Heart left ventricle (tissue), 16 donors: ENCODE measurements at regions not wholly inside any gene's neighbourhood (a gene's known extent, or its start where the extent isn't known, plus 50 kb on each side); places are given as distances from the start of the nearest gene placed in this dataset.
"Not testable (repeated sequence)": the region's sequence is repeated elsewhere in the genome, so short reads cannot be mapped to it uniquely, and the experiment has no call there.

ENCODE experiments used
- ATAC-seq, 4 donors: fragments of 200-7000 bp; cut with Tn5 transposase; one replicate each; pipeline ENCODE4 v1.9.1; 2020 to 2022; ENCODE audit warnings: moderate library complexity in 4 of 4, mild to moderate bottlenecking in 3 of 4, moderate number of reproducible peaks in 1 of 4
- DNase-seq, 5 donors: peaks; one replicate each; pipeline ENCODE4 v3.0.0-alpha.2; 2020
- H3K27ac ChIP-seq, 12 donors: fragments of 200-600 bp; sonication (generic) in 4 of 12; one replicate each; pipeline versions ENCODE4 v1.5.0 to v1.8.0; 2016 to 2022; ENCODE audit warnings: mild to moderate bottlenecking in 2 of 12
- H3K27me3 ChIP-seq, 9 donors: fragments of 200-600 bp; sonication (generic) in 2 of 9; one replicate each; pipeline versions ENCODE4 v1.5.1 to v1.8.0; 2016 to 2022; ENCODE audit warnings: mild to moderate bottlenecking in 3 of 9
- H3K36me3 ChIP-seq, 9 donors: fragments of 200-600 bp; sonication (generic) in 2 of 9; one replicate each; pipeline versions ENCODE4 v1.5.0 to v1.8.0; 2018 to 2022; ENCODE audit warnings: mild to moderate bottlenecking in 2 of 9
- H3K4me1 ChIP-seq, 12 donors: fragments of 200-600 bp; sonication (generic) in 4 of 12; one replicate each; pipeline versions ENCODE4 v1.5.0 to v1.8.0; 2016 to 2022; ENCODE audit warnings: mild to moderate bottlenecking in 3 of 12
- H3K4me3 ChIP-seq, 12 donors: fragments of 200-600 bp; sonication (generic) in 4 of 12; one replicate each; pipeline versions ENCODE4 v1.5.0 to v1.8.0; 2017 to 2022; ENCODE audit warnings: mild to moderate bottlenecking in 9 of 12, moderate library complexity in 4 of 12
- H3K9me3 ChIP-seq, 12 donors: fragments of 200-600 bp; sonication (generic) in 4 of 12; one replicate each; pipeline versions ENCODE4 v1.5.0 to v1.8.0; 2016 to 2022; ENCODE audit warnings: mild to moderate bottlenecking in 1 of 12
- POLR2A ChIP-seq, 2 donors: fragments of 450-650 bp; IDR thresholded peaks; one replicate each; pipeline ENCODE4 v1.6.1; 2017; ENCODE audit warnings: antibody characterized with exemption in 2 of 2, mild to moderate bottlenecking in 2 of 2, moderate library complexity in 2 of 2
- WGBS, 4 donors: extraction: QIAGEN DNeasy Blood & Tissue Kit in 2 of 4; methylation state at CpG; one replicate each; pipeline versions ENCODE4 v1.1.5 to v1.1.7; 2013 to 2018; 5-methylcytosine and 5-hydroxymethylcytosine counted together
- intact Hi-C, 10 donors: fragments of 100-400 bp; cut with DNase I; formaldehyde crosslinking; loops; one replicate each; pipeline versions ENCODE4 v1.11.1 to v1.14.2; 2022
- TF ChIP-seq, protein P1 (sequence below), 12 donors: fragments of 200-600 bp; sonication (generic) in 4 of 12; IDR thresholded peaks; one replicate each; pipeline versions ENCODE4 v1.5.0 to v1.8.0; 2018 to 2022; ENCODE audit warnings: antibody characterized with exemption in 12 of 12, mild to moderate bottlenecking in 5 of 12
- donor health status: ischemic (EF 13 %, LVEDD 7.1; RV severe dilation, severe dysfunction).
- donor health status: healthy with polysubstance abuse.
- donor health status: DM: no; HTN: yes; CAD: no.
- donor health status: DM: no; HTN: no; CAD: no.
- donor health status: ischemic (EF 25% LVEDD 6.9; RV normal size, moderate dysfunction).
- donor health status: ischemic (EF 25% LVEDD 5.7; RV mildly dilated, moderate dysfunction).
- donor health status: healthy.
- donor health status: DM: yes; HTN: yes; CAD: no.
- donor health status: ischemic (EF 35%, LVEDD 5.7; RV mildly dilated, moderate dysfunction).
- donor health status: nonischemic (EF 11% LVEDD 7.7; RV severe dilation, severe dysfunction).
- donor health status: DM: yes; HTN: yes; CAD: no.
- donor health status: PGD.
- donor health status: ischemic (EF 29% LVEDD 5.4; RV normal size, mild dysfunction).
- donor health status: nonischemic (EF 23%, LVEDD 6.1; RV moderate dilation, normal function).

DNA sequence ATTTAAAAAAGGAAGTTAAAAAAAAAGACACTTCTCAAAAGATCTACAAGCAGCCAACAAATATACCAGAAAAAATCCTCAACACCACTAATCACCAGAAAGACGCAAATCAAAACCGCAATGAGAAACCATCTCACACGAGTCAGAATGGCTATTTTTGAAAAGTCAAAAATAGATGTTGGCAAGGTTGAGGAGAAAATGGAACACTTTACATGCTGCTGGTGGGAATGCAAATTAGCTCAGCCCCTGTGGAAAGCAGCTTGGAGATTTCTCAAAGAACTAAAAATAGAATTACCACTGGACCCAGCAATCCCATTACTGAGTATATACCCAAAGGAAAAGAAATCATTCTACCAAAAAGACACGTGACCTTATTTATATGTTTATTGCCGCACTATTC lies 574.7 kb upstream of the ADAMTS9 start:
- WGBS, 4 donors: 51 to 66% (median 57%) methylated on average over 5 of the region's 5 CpGs
- Histone ChIP-seq H3K4me3 (no peak overlapping the region), H3K4me1 (peaks cover 0 to 6% (median 0%) of the 10 kb centered on the region in 12 donors), H3K27me3 (no peaks in the 10 kb centered on the region), H3K9me3 (peaks cover 0 to 13% (median 2%) of the 10 kb centered on the region in 12 donors), H3K36me3 (no peaks in the 10 kb centered on the region), H3K27ac (no peak overlapping the region)
- TF ChIP-seq, protein P1, sequence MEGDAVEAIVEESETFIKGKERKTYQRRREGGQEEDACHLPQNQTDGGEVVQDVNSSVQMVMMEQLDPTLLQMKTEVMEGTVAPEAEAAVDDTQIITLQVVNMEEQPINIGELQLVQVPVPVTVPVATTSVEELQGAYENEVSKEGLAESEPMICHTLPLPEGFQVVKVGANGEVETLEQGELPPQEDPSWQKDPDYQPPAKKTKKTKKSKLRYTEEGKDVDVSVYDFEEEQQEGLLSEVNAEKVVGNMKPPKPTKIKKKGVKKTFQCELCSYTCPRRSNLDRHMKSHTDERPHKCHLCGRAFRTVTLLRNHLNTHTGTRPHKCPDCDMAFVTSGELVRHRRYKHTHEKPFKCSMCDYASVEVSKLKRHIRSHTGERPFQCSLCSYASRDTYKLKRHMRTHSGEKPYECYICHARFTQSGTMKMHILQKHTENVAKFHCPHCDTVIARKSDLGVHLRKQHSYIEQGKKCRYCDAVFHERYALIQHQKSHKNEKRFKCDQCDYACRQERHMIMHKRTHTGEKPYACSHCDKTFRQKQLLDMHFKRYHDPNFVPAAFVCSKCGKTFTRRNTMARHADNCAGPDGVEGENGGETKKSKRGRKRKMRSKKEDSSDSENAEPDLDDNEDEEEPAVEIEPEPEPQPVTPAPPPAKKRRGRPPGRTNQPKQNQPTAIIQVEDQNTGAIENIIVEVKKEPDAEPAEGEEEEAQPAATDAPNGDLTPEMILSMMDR (IDR thresholded peaks at IDR 0.05): no peak
- TF ChIP-seq POLR2A (IDR thresholded peaks at IDR 0.05): no peak
- intact Hi-C loops: no loop called here
- peak in 1 of 5 donors; percentile 20 for DNase-seq
- peak in 3 of 4 donors; percentile 31 to 67 (median 47) for ATAC-seq

DNA sequence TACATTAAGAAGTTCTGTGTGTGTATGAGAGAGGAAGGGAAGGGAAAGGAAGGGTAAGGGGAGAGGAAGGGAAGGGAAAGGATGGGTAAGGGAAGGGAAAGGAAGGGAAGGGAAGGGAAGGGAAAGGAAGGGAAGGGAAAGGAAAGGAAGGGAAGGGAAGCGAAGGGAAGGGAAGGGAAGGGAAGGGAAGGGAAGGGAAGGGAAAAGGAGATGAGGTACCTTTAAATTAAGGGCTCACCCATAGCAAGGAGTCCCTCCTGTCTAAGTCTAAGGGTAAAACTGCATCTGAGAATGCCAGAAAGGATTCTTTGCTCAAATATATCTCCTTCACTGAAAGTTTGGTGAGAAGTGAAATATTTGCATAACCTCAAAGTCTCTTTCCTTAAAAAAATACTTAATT lies 572.1 kb upstream of the ADAMTS9 start:
- peaks cover 0 to 13% (median 2%) of the 10 kb centered on the region in 12 donors for H3K9me3 ChIP-seq
- TF ChIP-seq, protein P1 (IDR thresholded peaks at IDR 0.05): no peak
- TF ChIP-seq POLR2A (IDR thresholded peaks at IDR 0.05): no peak
- no peaks in the 10 kb centered on the region for H3K27me3 ChIP-seq
- WGBS, 4 donors: 0 to 93% (median 50%) methylated on average over 1 of the region's 1 CpG
- no peaks in the 10 kb centered on the region for H3K36me3 ChIP-seq
- H3K4me3 ChIP-seq: no peak overlapping the region
- no peak for DNase-seq
- peaks cover 0 to 6% (median 0%) of the 10 kb centered on the region in 12 donors for H3K4me1 ChIP-seq
- intact Hi-C loops: no loop called here
- no peak for ATAC-seq
- no peak overlapping the region for H3K27ac ChIP-seq

DNA sequence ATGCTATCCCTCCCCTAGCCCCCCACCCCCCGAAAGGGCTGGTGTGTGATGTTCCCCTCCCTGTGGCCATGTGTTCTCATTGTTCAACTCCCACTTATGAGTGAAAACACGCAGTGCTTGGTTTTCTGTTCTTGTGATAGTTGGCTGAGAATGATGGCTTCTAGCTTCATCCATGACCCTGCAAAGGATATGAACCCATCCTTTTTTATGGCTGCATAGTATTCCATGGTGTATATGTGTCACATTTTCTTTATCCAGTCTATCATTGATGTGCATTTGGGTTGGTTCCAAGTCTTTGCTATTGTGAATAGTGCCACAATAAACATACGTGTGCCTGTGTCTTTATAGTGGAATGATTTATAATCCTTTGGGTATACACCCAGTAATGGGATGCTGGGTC lies 565.1 kb upstream of the ADAMTS9 start:
- intact Hi-C loops, H3K27me3 ChIP-seq, H3K27ac ChIP-seq, ATAC-seq, H3K4me3 ChIP-seq, H3K36me3 ChIP-seq, DNase-seq, H3K9me3 ChIP-seq, H3K4me1 ChIP-seq: not testable (repeated sequence)
- 93 to 97% (median 93%) methylated on average over 3 of the region's 3 CpGs for WGBS, 4 donors

DNA sequence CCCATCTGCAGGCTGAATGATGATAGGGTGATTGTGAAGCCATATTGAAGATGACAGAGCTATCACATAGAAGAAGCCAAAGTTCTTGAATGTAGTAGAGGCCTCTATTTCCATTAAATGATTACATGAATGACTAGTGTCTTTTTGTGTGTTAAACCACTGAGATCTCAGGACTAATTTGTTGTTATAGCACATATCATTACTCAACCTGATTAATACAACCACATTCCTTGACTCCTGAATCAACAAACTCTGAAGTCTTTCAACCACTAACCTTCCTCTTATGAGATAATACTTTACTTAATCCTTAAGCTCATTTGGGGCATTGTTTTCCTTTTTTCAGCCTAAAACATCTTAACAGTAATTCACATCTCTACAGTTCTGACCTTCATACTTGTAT lies 564.5 kb upstream of the ADAMTS9 start:
- intact Hi-C loops: no loop called here

DNA sequence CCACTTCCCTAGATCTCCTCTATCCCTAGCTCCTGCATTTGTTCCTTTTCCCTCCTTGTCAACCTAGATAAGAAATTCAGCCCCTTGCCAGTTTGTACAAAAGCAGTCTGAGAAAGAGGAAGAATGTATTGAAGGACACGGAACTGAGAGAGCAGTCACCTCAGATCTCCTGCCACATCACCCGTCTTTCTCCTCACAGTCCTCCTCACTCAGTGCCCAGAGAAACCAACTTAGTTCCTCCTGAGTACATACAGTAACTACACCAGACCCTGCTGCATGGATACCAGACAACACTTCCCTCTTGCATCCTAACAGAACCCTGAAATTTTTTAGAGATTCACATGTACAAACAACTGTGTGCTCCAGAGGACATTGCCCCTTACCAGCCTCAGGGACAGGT lies 563.6 kb upstream of the ADAMTS9 start:
- no peak overlapping the region for H3K27ac ChIP-seq
- ATAC-seq: no peak
- peaks cover 0 to 8% (median 0%) of the 10 kb centered on the region in 12 donors for H3K9me3 ChIP-seq
- 81 to 91% (median 89%) methylated on average over 2 of the region's 2 CpGs for WGBS, 4 donors
- no peak for DNase-seq
- intact Hi-C loops: no loop called here
- no peaks in the 10 kb centered on the region for H3K4me1 ChIP-seq
- no peaks in the 10 kb centered on the region for H3K36me3 ChIP-seq
- no peaks in the 10 kb centered on the region for H3K27me3 ChIP-seq
- TF ChIP-seq, protein P1 (IDR thresholded peaks at IDR 0.05): no peak
- TF ChIP-seq POLR2A (IDR thresholded peaks at IDR 0.05): no peak
- H3K4me3 ChIP-seq: no peak overlapping the region

More for the DNA sequence above, 564.5 kb upstream of the ADAMTS9 start:
- Histone ChIP-seq H3K27ac (no peak overlapping the region), H3K36me3 (no peaks in the 10 kb centered on the region), H3K27me3 (no peaks in the 10 kb centered on the region), H3K4me1 (no peaks in the 10 kb centered on the region), H3K9me3 (peaks cover 0 to 8% (median 0%) of the 10 kb centered on the region in 12 donors), H3K4me3 (no peak overlapping the region)
- DNase-seq: no peak
- ATAC-seq: no peak
- TF ChIP-seq, protein P1 (IDR thresholded peaks at IDR 0.05): no peak
- TF ChIP-seq POLR2A (IDR thresholded peaks at IDR 0.05): no peak
